OCI-LY3 (cell line): ENCODE measurements at regions not wholly inside any gene's neighbourhood (a gene's known extent, or its start where the extent isn't known, plus 50 kb on each side); places are given as distances from the start of the nearest gene placed in this dataset.

ENCODE experiments used
- H2AFZ ChIP-seq: fragments of 200-600, 300-600 bp; shearing (Covaris generic); 2 replicates; pipeline ENCODE4 v1.6.0; 2014; ENCODE audit warnings: antibody characterized with exemption, low read depth, low read length
- H3K27ac ChIP-seq: fragments of 200-600, 300-600 bp; sonication (generic); 2 replicates; pipeline ENCODE4 v1.5.1; 2014; ENCODE audit warnings: mild to moderate bottlenecking, low read length, moderate library complexity, mixed read lengths
- H3K27me3 ChIP-seq: fragments of 200-600, 300-600 bp; sonication (generic); 2 replicates; pipeline ENCODE4 v1.6.1; 2014; ENCODE audit warnings: low read depth, low read length, mixed read lengths
- H3K36me3 ChIP-seq: fragments of 200-600, 300-600 bp; sonication (generic); replicated peaks from 2 replicates; pipeline ENCODE3; 2014; ENCODE audit warnings: low read depth, low read length, mixed read lengths
- H3K4me1 ChIP-seq: fragments of 300-600, 200-600 bp; sonication (generic); 2 replicates; pipeline ENCODE4 v1.6.1; 2014; ENCODE audit warnings: low read length, mixed read lengths
- H3K4me2 ChIP-seq: fragments of 200-600, 300-600 bp; sonication (generic); 2 replicates; pipeline ENCODE4 v1.6.1; 2014; ENCODE audit warnings: low read length, mixed read lengths
- H3K4me3 ChIP-seq: fragments of 300-600, 200-600 bp; sonication (generic); 2 replicates; pipeline ENCODE4 v1.5.1; 2014; ENCODE audit warnings: antibody characterized with exemption, mild to moderate bottlenecking, low read length, moderate library complexity
- H3K79me2 ChIP-seq: fragments of 300-600, 200-600 bp; shearing (Covaris generic); 2 replicates; pipeline ENCODE4 v1.6.1; 2014; ENCODE audit warnings: mild to moderate bottlenecking, low read length, mixed read lengths
- H3K9ac ChIP-seq: fragments of 300-600, 200-600 bp; shearing (Covaris generic); 2 replicates; pipeline ENCODE4 v1.6.0; 2014; ENCODE audit warnings: mild to moderate bottlenecking, low read length, moderate library complexity
- H3K9me3 ChIP-seq: fragments of 200-600, 300-600 bp; shearing (Covaris generic); 2 replicates; pipeline ENCODE4 v1.6.1; 2014; ENCODE audit warnings: low read length, mixed read lengths; ENCODE audit not compliant: insufficient read depth
- H4K20me1 ChIP-seq: fragments of 200-600, 300-600 bp; sonication (generic); 2 replicates; pipeline ENCODE4 v1.6.1; 2016; ENCODE audit warnings: low read length, mixed read lengths; ENCODE audit not compliant: insufficient read depth
- EZH2phosphoT487 ChIP-seq: fragments of 200-600 bp; shearing (Covaris generic); IDR thresholded peaks from 2 replicates; pipeline ENCODE4 v1.6.1; 2018; ENCODE audit warnings: antibody characterized with exemption, mixed run types, low read depth
- TF ChIP-seq, protein P1 (sequence below): fragments of 200-600, 300-600 bp; sonication (generic); IDR thresholded peaks from 2 replicates; pipeline ENCODE4 v1.5.1; 2014; ENCODE audit warnings: antibody characterized with exemption, low read length, low read depth

DNA sequence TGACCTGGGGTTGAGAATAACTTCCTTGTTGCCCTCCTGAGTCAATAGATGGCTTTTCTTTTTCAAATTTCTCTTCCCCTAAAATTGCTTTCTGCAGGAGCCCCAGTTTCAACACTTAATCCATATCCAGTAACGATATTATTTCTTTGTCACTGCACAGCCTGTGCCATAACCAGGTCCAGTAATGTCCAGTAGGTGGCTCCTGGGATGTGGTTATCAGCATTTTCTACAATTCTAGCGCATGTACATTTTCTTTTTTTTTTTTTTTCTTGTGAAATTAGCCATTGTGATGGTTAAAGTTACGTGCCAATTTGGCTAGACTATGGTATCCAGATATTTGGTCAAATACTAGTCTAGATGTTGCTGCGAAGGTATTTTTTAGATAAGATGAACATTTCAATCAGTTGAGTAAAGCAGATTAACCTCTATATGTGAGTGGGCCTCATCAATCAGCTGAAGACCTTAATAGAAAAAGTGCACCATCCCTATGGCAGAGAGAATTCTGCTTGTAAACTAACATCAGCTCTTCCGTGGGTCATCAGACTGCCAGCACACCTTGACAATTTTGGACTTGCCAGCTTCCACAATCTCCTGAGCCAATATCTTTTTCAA lies 72.9 kb upstream of the SCG2 start:
- Histone ChIP-seq H3K27ac (no peak overlapping the region), H3K36me3 (no peaks in the 10 kb centered on the region), H3K79me2 (no peaks in the 10 kb centered on the region), H4K20me1 (no peaks in the 10 kb centered on the region), H3K27me3 (no peaks in the 10 kb centered on the region), H3K4me1 (no peaks in the 10 kb centered on the region), H3K4me3 (no peak overlapping the region), H3K9ac (no peak overlapping the region), H2AFZ (no peak overlapping the region), H3K4me2 (no peak overlapping the region), H3K9me3 (no peaks in the 10 kb centered on the region)
- TF ChIP-seq EZH2phosphoT487, result no peak
- TF ChIP-seq, protein P1, sequence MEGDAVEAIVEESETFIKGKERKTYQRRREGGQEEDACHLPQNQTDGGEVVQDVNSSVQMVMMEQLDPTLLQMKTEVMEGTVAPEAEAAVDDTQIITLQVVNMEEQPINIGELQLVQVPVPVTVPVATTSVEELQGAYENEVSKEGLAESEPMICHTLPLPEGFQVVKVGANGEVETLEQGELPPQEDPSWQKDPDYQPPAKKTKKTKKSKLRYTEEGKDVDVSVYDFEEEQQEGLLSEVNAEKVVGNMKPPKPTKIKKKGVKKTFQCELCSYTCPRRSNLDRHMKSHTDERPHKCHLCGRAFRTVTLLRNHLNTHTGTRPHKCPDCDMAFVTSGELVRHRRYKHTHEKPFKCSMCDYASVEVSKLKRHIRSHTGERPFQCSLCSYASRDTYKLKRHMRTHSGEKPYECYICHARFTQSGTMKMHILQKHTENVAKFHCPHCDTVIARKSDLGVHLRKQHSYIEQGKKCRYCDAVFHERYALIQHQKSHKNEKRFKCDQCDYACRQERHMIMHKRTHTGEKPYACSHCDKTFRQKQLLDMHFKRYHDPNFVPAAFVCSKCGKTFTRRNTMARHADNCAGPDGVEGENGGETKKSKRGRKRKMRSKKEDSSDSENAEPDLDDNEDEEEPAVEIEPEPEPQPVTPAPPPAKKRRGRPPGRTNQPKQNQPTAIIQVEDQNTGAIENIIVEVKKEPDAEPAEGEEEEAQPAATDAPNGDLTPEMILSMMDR, result peak; percentile 30; the same call in 1 of the 2 replicates

DNA sequence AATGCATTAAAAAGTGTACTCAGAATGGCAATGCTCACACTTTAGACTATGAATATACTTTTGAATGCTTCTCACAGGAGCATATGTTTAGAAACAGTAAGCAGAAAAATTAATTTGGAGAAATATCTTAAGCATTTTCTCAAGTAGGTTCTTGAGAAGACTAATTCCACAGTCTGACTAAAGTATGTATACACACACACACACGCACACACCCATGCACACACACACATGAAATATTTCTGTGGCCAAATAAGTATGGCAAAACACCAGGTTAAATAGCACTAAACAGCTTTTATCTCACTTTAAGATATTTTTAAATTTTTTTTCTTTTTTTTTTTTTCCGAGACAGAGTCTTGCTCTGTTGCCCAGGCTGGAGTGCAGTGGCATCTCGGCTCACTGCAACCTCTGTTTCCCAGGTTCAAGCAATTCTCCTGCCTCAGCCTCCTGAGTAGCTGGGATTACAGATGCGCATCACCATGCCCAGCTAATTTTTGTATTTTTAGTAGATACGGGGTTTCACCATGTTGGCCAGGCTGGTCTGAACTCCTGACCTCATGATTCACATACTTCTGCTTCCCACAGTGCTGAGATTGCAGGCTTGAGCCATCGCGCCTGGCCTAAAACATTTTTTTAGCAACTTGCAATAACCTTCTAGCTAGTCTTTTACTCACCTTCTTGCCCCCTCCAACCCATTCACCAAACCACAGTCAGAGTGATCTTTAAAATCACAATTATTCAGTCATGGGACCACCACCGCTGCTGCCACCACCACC lies 67.5 kb upstream of the SCG2 start:
- no peaks in the 10 kb centered on the region for H3K36me3 ChIP-seq
- H2AFZ ChIP-seq, result no peak overlapping the region
- H4K20me1 ChIP-seq, result no peaks in the 10 kb centered on the region

DNA sequence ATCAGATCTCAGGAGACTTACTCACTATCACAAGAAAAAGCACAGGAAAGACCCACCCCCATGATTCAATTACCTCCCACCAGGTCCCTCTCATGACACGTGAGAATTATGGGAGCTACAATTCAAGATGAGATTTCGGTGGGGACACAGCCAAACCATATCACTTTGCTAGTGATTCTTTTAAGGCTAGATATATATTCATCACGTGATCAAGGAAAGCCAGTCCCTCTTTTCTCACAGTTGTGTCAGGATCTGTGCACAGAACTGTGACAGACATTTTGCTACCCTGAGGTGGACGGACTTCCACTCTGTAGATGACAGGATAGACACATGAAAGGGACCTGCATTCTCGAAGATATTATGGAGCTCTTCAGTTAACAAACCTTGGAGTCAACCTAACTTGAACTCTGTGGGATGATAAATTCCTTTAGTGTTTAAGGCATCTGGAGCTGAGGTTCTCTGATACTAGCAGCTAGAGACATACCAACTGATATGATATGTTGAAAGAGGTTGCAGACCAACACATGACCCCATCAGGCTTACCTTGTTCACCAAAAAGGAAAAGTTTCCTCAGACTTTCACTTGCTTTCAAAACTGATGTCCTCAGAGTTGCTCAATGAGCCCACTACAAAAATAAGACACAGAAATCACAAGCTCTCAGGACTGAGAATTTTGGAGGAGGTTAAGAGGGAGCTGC lies 66.3 kb upstream of the SCG2 start:
- H3K27me3 ChIP-seq, result no peaks in the 10 kb centered on the region
- H3K79me2 ChIP-seq, result no peaks in the 10 kb centered on the region
- H3K9ac ChIP-seq, result no peak overlapping the region
- H2AFZ ChIP-seq, result no peak overlapping the region
- no peak overlapping the region for H3K27ac ChIP-seq
- H3K4me2 ChIP-seq, result no peak overlapping the region
- no peak for TF ChIP-seq EZH2phosphoT487
- TF ChIP-seq, protein P1, result no peak
- no peaks in the 10 kb centered on the region for H3K9me3 ChIP-seq
- H3K4me1 ChIP-seq, result no peaks in the 10 kb centered on the region
- H4K20me1 ChIP-seq, result no peaks in the 10 kb centered on the region
- no peak overlapping the region for H3K4me3 ChIP-seq
- no peaks in the 10 kb centered on the region for H3K36me3 ChIP-seq

More for the DNA sequence above, 67.5 kb upstream of the SCG2 start:
- no peak for TF ChIP-seq EZH2phosphoT487
- TF ChIP-seq, protein P1, result no peak
- no peaks in the 10 kb centered on the region for H3K4me1 ChIP-seq
- H3K9ac ChIP-seq, result no peak overlapping the region
- H3K27me3 ChIP-seq, result no peaks in the 10 kb centered on the region
- H3K4me2 ChIP-seq, result no peak overlapping the region
- no peaks in the 10 kb centered on the region for H3K79me2 ChIP-seq
- H3K27ac ChIP-seq, result no peak overlapping the region
- H3K9me3 ChIP-seq, result no peaks in the 10 kb centered on the region
- H3K4me3 ChIP-seq, result no peak overlapping the region

DNA sequence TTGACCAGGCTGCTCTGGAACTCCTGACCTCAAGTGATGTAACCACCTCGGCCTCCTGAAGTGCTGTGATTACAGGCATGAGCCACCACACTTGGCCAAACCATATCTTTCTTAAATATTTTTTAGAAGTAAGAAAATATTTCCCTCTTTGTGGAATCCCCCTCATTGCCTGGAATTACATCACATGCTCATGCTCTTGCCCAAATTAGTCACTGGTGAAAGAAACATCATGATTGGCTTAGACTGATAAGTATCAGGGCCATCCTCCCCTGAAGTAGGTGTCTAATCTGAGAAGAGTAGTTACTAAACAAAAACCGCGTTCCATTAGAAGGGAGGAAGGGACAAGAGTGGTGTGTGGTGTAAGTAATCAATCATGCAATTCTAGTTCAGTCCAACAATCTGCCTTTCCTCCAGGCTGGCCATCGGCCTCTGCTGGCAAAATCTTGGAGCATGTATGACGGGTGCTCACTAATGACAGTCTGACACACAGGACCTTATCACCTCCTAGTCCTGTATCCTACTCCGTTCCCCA lies 52.3 kb upstream of the SCG2 start:
- Histone ChIP-seq H3K27me3 (no peaks in the 10 kb centered on the region), H3K4me2 (no peak overlapping the region), H4K20me1 (no peaks in the 10 kb centered on the region), H3K79me2 (no peaks in the 10 kb centered on the region), H3K36me3 (no peaks in the 10 kb centered on the region), H3K9ac (no peak overlapping the region), H3K27ac (no peak overlapping the region), H3K4me1 (no peaks in the 10 kb centered on the region), H3K4me3 (no peak overlapping the region), H2AFZ (no peak overlapping the region), H3K9me3 (no peaks in the 10 kb centered on the region)
- no peak for TF ChIP-seq EZH2phosphoT487
- TF ChIP-seq, protein P1, result no peak
